Fibroblast of lung (primary cell): ENCODE measurements at regions not wholly inside any gene's neighbourhood (a gene's known extent, or its start where the extent isn't known, plus 50 kb on each side); places are given as distances from the start of the nearest gene placed in this dataset.

Source experiments
- EZH2 ChIP-seq: IDR thresholded peaks from 2 replicates; pipeline ENCODE4 v1.5.1; 2012; ENCODE audit warnings: low read length, control low read depth, mild to moderate bottlenecking; ENCODE audit errors: missing control alignments
- TF ChIP-seq, protein P1 (sequence below), 2 donors: IDR thresholded peaks in 1 of 2; conservative IDR thresholded peaks in 1 of 2; 1 replicate in 1 of 2; 2 replicates in 1 of 2; pipeline ENCODE4 v1.5.1; 2011 to 2012; ENCODE audit warnings: low read length in 2 of 2, control low read depth in 1 of 2, inconsistent platforms in 1 of 2, low read depth in 1 of 2, mild to moderate bottlenecking in 1 of 2

GRCh38 chr3:18744472-18744871 lies 319.3 kb upstream of the SATB1 start:
- TF ChIP-seq, protein P1, sequence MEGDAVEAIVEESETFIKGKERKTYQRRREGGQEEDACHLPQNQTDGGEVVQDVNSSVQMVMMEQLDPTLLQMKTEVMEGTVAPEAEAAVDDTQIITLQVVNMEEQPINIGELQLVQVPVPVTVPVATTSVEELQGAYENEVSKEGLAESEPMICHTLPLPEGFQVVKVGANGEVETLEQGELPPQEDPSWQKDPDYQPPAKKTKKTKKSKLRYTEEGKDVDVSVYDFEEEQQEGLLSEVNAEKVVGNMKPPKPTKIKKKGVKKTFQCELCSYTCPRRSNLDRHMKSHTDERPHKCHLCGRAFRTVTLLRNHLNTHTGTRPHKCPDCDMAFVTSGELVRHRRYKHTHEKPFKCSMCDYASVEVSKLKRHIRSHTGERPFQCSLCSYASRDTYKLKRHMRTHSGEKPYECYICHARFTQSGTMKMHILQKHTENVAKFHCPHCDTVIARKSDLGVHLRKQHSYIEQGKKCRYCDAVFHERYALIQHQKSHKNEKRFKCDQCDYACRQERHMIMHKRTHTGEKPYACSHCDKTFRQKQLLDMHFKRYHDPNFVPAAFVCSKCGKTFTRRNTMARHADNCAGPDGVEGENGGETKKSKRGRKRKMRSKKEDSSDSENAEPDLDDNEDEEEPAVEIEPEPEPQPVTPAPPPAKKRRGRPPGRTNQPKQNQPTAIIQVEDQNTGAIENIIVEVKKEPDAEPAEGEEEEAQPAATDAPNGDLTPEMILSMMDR (conservative IDR thresholded peaks at IDR 0.05 in 1 of 2, IDR thresholded peaks at IDR 0.05 in 1 of 2; ENCODE audit: low read depth in 1 of 2, low read length in 2 of 2) = no peak
- TF ChIP-seq EZH2 = no peak
